ENCODE measurements at regions not wholly inside any gene's neighbourhood (a gene's known extent, or its start where the extent isn't known, plus 50 kb on each side); places are given as distances from the start of the nearest gene placed in this dataset.

GRCh38 chr4:147173322-147173721, 227.7 kb upstream of the TTC29 start:
- Histone ChIP-seq H3K27ac (replicated peaks; ENCODE audit: low read length) (no peak overlapping the region), H3K9me3 (replicated peaks in 1 of 2; ENCODE audit: control insufficient read depth in 2 of 2, insufficient read depth in 1 of 2, low read depth in 1 of 2, low read length in 2 of 2) (no peaks in the 10 kb centered on the region), H2BK12ac (ENCODE audit: low read length) (no peak overlapping the region), H2BK15ac (ENCODE audit: low read length) (no peak overlapping the region), H4K91ac (ENCODE audit: low read depth, low read length, poor library complexity) (no peak overlapping the region), H3K27me3 (ENCODE audit: control insufficient read depth in 3 of 3, insufficient read depth in 3 of 3, low read depth in 1 of 3, low read length in 3 of 3) (no peaks in the 10 kb centered on the region), H3K18ac (ENCODE audit: low read length) (no peak overlapping the region), H2BK5ac (ENCODE audit: low read length) (no peak overlapping the region), H4K8ac (ENCODE audit: low read depth, low read length) (no peak overlapping the region), H3K36me3 (replicated peaks in 1 of 2; ENCODE audit: control insufficient read depth in 2 of 2, insufficient read depth in 2 of 2, low read length in 2 of 2) (no peaks in the 10 kb centered on the region), H3K79me1 (ENCODE audit: low read depth, low read length) (no peaks in the 10 kb centered on the region), H3K4me1 (ENCODE audit: control insufficient read depth in 2 of 2, insufficient read depth in 1 of 2, low read depth in 1 of 2, low read length in 2 of 2) (no peaks in the 10 kb centered on the region), H2BK120ac (ENCODE audit: low read depth, low read length) (no peak overlapping the region), H3K4ac (ENCODE audit: low read length) (no peak overlapping the region), H3K14ac (ENCODE audit: low read length) (no peak overlapping the region), H2AFZ (ENCODE audit: low read length) (no peak overlapping the region), H3K4me2 (ENCODE audit: insufficient read depth, low read length, poor library complexity, severe bottlenecking) (no peak overlapping the region), H3K4me3 (ENCODE audit: low read length in 2 of 2) (no peak overlapping the region), H3K9ac (ENCODE audit: low read depth, low read length, poor library complexity) (no peak overlapping the region), H2AK5ac (ENCODE audit: low read depth, low read length) (no peak overlapping the region), H3K23ac (ENCODE audit: low read depth, low read length, poor library complexity) (no peak overlapping the region)
- DNase-seq (ENCODE audit: low spot score) = no peak
- no CpG with 5 or more reads among the region's 1 CpG for WGBS, 2 donors (ENCODE audit: extremely low coverage in 2 of 2, insufficient read length in 2 of 2, insufficient replicate concordance in 1 of 2)

DNA sequence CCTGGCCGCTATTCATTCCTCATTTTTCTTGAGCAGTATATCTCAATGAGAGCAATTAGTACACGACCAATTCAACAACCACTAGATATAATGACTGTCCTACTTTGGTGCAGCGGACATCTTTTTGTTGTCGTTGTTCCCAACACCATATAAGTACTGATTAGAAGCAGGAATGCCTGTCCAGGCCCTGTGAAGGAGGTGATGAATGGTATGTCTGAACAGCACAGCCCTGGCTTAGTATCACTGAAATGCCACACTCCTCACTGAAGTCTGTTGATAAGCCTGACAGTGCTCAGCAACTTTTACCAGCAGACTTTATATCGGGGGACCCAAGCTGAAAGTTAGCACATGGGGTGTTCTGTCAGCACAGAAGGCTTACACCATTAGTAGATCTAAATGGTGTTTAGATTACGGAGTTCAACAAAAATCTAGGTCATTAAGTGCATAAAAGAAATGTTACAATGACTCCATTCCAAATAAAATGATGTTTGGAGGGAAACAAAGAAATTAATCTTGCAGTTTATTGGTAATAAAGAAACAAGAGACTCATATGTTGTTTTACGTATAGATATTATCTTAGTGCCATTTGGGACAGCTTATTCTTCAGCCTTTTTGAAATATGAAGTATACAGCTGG, 228.3 kb upstream of the TTC29 start:
- H2AK5ac ChIP-seq (ENCODE audit: low read depth, low read length) = no peak overlapping the region
- no peak overlapping the region for H2BK120ac ChIP-seq (ENCODE audit: low read depth, low read length)
- H4K91ac ChIP-seq (ENCODE audit: low read depth, low read length, poor library complexity) = no peak overlapping the region
- no peaks in the 10 kb centered on the region for H3K27me3 ChIP-seq (ENCODE audit: control insufficient read depth in 3 of 3, insufficient read depth in 3 of 3, low read depth in 1 of 3, low read length in 3 of 3)
- no peaks in the 10 kb centered on the region for H3K79me1 ChIP-seq (ENCODE audit: low read depth, low read length)
- H3K18ac ChIP-seq (ENCODE audit: low read length) = no peak overlapping the region
- DNase-seq (ENCODE audit: low spot score) = no peak
- no peak overlapping the region for H3K14ac ChIP-seq (ENCODE audit: low read length)
- no CpG with 5 or more reads among the region's 7 CpGs for WGBS, 2 donors (ENCODE audit: extremely low coverage in 2 of 2, insufficient read length in 2 of 2, insufficient replicate concordance in 1 of 2)
- H3K4me1 ChIP-seq (ENCODE audit: control insufficient read depth in 2 of 2, insufficient read depth in 1 of 2, low read depth in 1 of 2, low read length in 2 of 2) = no peaks in the 10 kb centered on the region
- H2BK5ac ChIP-seq (ENCODE audit: low read length) = no peak overlapping the region
- H2AFZ ChIP-seq (ENCODE audit: low read length) = no peak overlapping the region
- no peaks in the 10 kb centered on the region for H3K36me3 ChIP-seq (replicated peaks in 1 of 2; ENCODE audit: control insufficient read depth in 2 of 2, insufficient read depth in 2 of 2, low read length in 2 of 2)
- no peak overlapping the region for H3K4me2 ChIP-seq (ENCODE audit: insufficient read depth, low read length, poor library complexity, severe bottlenecking)
- H3K4me3 ChIP-seq (ENCODE audit: low read length in 2 of 2) = no peak overlapping the region
- H3K4ac ChIP-seq (ENCODE audit: low read length) = no peak overlapping the region
- no peak overlapping the region for H3K9ac ChIP-seq (ENCODE audit: low read depth, low read length, poor library complexity)
- no peak overlapping the region for H4K8ac ChIP-seq (ENCODE audit: low read depth, low read length)
- H2BK12ac ChIP-seq (ENCODE audit: low read length) = no peak overlapping the region
- no peak overlapping the region for H3K23ac ChIP-seq (ENCODE audit: low read depth, low read length, poor library complexity)
- H3K9me3 ChIP-seq (replicated peaks in 1 of 2; ENCODE audit: control insufficient read depth in 2 of 2, insufficient read depth in 1 of 2, low read depth in 1 of 2, low read length in 2 of 2) = no peaks in the 10 kb centered on the region
- H3K27ac ChIP-seq (replicated peaks; ENCODE audit: low read length) = no peak overlapping the region
- no peak overlapping the region for H2BK15ac ChIP-seq (ENCODE audit: low read length)

GRCh38 chr4:147174591-147174990, 228.9 kb upstream of the TTC29 start:
- H3K9me3 ChIP-seq (replicated peaks in 1 of 2; ENCODE audit: control insufficient read depth in 2 of 2, insufficient read depth in 1 of 2, low read depth in 1 of 2, low read length in 2 of 2) = no peaks in the 10 kb centered on the region
- H3K36me3 ChIP-seq (replicated peaks in 1 of 2; ENCODE audit: control insufficient read depth in 2 of 2, insufficient read depth in 2 of 2, low read length in 2 of 2) = no peaks in the 10 kb centered on the region
- H4K8ac ChIP-seq (ENCODE audit: low read depth, low read length) = no peak overlapping the region
- H2BK15ac ChIP-seq (ENCODE audit: low read length) = no peak overlapping the region
- no peaks in the 10 kb centered on the region for H3K27me3 ChIP-seq (ENCODE audit: control insufficient read depth in 3 of 3, insufficient read depth in 3 of 3, low read depth in 1 of 3, low read length in 3 of 3)
- H3K4me3 ChIP-seq (ENCODE audit: low read length in 2 of 2) = no peak overlapping the region
- DNase-seq (ENCODE audit: low spot score) = no peak
- H2BK120ac ChIP-seq (ENCODE audit: low read depth, low read length) = no peak overlapping the region
- no peak overlapping the region for H3K4me2 ChIP-seq (ENCODE audit: insufficient read depth, low read length, poor library complexity, severe bottlenecking)
- H3K27ac ChIP-seq (replicated peaks; ENCODE audit: low read length) = no peak overlapping the region
- H3K4me1 ChIP-seq (ENCODE audit: control insufficient read depth in 2 of 2, insufficient read depth in 1 of 2, low read depth in 1 of 2, low read length in 2 of 2) = peaks cover 0 to 1% of the 10 kb centered on the region in 2 donors
- no peak overlapping the region for H3K18ac ChIP-seq (ENCODE audit: low read length)
- no CpG with 5 or more reads among the region's 1 CpG for whole genome bisulfite sequencing, 2 donors (ENCODE audit: extremely low coverage in 2 of 2, insufficient read length in 2 of 2, insufficient replicate concordance in 1 of 2)
- no peak overlapping the region for H3K4ac ChIP-seq (ENCODE audit: low read length)
- H3K14ac ChIP-seq (ENCODE audit: low read length) = no peak overlapping the region
- no peak overlapping the region for H2BK12ac ChIP-seq (ENCODE audit: low read length)
- H3K23ac ChIP-seq (ENCODE audit: low read depth, low read length, poor library complexity) = no peak overlapping the region
- H3K79me1 ChIP-seq (ENCODE audit: low read depth, low read length) = no peaks in the 10 kb centered on the region
- no peak overlapping the region for H2BK5ac ChIP-seq (ENCODE audit: low read length)
- H2AFZ ChIP-seq (ENCODE audit: low read length) = no peak overlapping the region
- H3K9ac ChIP-seq (ENCODE audit: low read depth, low read length, poor library complexity) = no peak overlapping the region
- H4K91ac ChIP-seq (ENCODE audit: low read depth, low read length, poor library complexity) = no peak overlapping the region
- no peak overlapping the region for H2AK5ac ChIP-seq (ENCODE audit: low read depth, low read length)

- Histone ChIP-seq H2BK15ac (ENCODE audit: low read length) (no peak overlapping the region), H4K91ac (ENCODE audit: low read depth, low read length, poor library complexity) (no peak overlapping the region), H3K79me1 (ENCODE audit: low read depth, low read length) (no peaks in the 10 kb centered on the region), H2BK12ac (ENCODE audit: low read length) (no peak overlapping the region), H2AK5ac (ENCODE audit: low read depth, low read length) (no peak overlapping the region), H3K4me1 (ENCODE audit: control insufficient read depth in 2 of 2, insufficient read depth in 1 of 2, low read depth in 1 of 2, low read length in 2 of 2) (peaks cover 0 to 1% of the 10 kb centered on the region in 2 donors), H3K9ac (ENCODE audit: low read depth, low read length, poor library complexity) (no peak overlapping the region), H3K18ac (ENCODE audit: low read length) (no peak overlapping the region), H2BK120ac (ENCODE audit: low read depth, low read length) (no peak overlapping the region), H3K9me3 (replicated peaks in 1 of 2; ENCODE audit: control insufficient read depth in 2 of 2, insufficient read depth in 1 of 2, low read depth in 1 of 2, low read length in 2 of 2) (no peaks in the 10 kb centered on the region), H2AFZ (ENCODE audit: low read length) (no peak overlapping the region), H3K4me3 (ENCODE audit: low read length in 2 of 2) (no peak overlapping the region), H3K36me3 (replicated peaks in 1 of 2; ENCODE audit: control insufficient read depth in 2 of 2, insufficient read depth in 2 of 2, low read length in 2 of 2) (no peaks in the 10 kb centered on the region), H3K14ac (ENCODE audit: low read length) (no peak overlapping the region), H4K8ac (ENCODE audit: low read depth, low read length) (no peak overlapping the region), H3K27me3 (ENCODE audit: control insufficient read depth in 3 of 3, insufficient read depth in 3 of 3, low read depth in 1 of 3, low read length in 3 of 3) (no peaks in the 10 kb centered on the region), H3K23ac (ENCODE audit: low read depth, low read length, poor library complexity) (no peak overlapping the region), H2BK5ac (ENCODE audit: low read length) (no peak overlapping the region), H3K4ac (ENCODE audit: low read length) (no peak overlapping the region), H3K4me2 (ENCODE audit: insufficient read depth, low read length, poor library complexity, severe bottlenecking) (no peak overlapping the region), H3K27ac (replicated peaks; ENCODE audit: low read length) (no peak overlapping the region)
- DNase-seq (ENCODE audit: low spot score) = no peak
- WGBS, 2 donors (ENCODE audit: extremely low coverage in 2 of 2, insufficient read length in 2 of 2, insufficient replicate concordance in 1 of 2) = no CpG with 5 or more reads among the region's 1 CpG
These were observed 229.9 kb upstream of the TTC29 start for GRCh38 chr4:147175460-147176025.

Measured in neuronal stem cell (in vitro differentiated cells).